GM12878 (cell line): ENCODE measurements at regions not wholly inside any gene's neighbourhood (a gene's known extent, or its start where the extent isn't known, plus 50 kb on each side); places are given as distances from the start of the nearest gene placed in this dataset.

Experiments
- ATAC-seq: fragments of 200-7000 bp; cut with Tn5 transposase; 3 replicates; pipeline ENCODE4 v1.9.1; 2020; ENCODE audit warnings: mild to moderate bottlenecking, moderate library complexity
- BruUV-seq: library from RNA; stranded (reverse); fragments of 400-500 nt; replicated peaks from 2 replicates; lab custom pipeline; 2021; lab: Mats Ljungman, UMichigan
- CTCF ChIA-PET: fragments of 300-600 bp; sonication (Branson Sonifier 250); formaldehyde crosslinking; extraction: SDS; loops from one replicate; lab custom pipeline; 2021; ENCODE audit warnings: inconsistent platforms; lab: Yijun Ruan, JAX
- POLR2A ChIA-PET: fragments of 350-600 bp; formaldehyde crosslinking; extraction: SDS; loops from one replicate; lab custom pipeline; 2021; ENCODE audit warnings: inconsistent platforms; lab: Charles Lee
- RAD21 ChIA-PET: fragments of 300-600 bp; sonication (Branson Sonifier 250); formaldehyde crosslinking; loops from one replicate; lab custom pipeline; 2023; ENCODE audit warnings: antibody characterized with exemption; ENCODE audit not compliant: unreplicated experiment; lab: Charles Lee
- SMC1A ChIA-PET: fragments of 300-600 bp; sonication (Branson Sonifier 250); formaldehyde crosslinking; loops from one replicate; lab custom pipeline; 2023; ENCODE audit not compliant: unreplicated experiment, uncharacterized antibody; lab: Charles Lee
- DNase-seq: peaks from one replicate; pipeline ENCODE4 v3.0.0-alpha.2; 2011; ENCODE audit warnings: low read depth, low spot score
- FAIRE-seq: peaks from 3 replicates; lab custom pipeline; 2011; peaks lifted over from hg19 to GRCh38; lab: Jason Lieb, UNC
- H2AFZ ChIP-seq: 2 replicates; pipeline ENCODE4 v1.6.0; 2011; ENCODE audit warnings: low read depth, low read length, control low read depth; ENCODE audit not compliant: control insufficient read depth
- H3K27ac ChIP-seq: 2 replicates; pipeline ENCODE4 v1.5.1; 2011; ENCODE audit warnings: control low read depth; ENCODE audit not compliant: control insufficient read depth, insufficient read depth
- H3K27me3 ChIP-seq, 2 experiments: replicated peaks in 1 of 2; 2 replicates each; pipeline versions ENCODE4 v1.6.0 to v1.6.1; 2011; ENCODE audit warnings: low read length in 1 of 2; ENCODE audit not compliant: control insufficient read depth in 2 of 2, insufficient read depth in 2 of 2
- H3K36me3 ChIP-seq, 2 experiments: 2 replicates each; pipeline ENCODE4 v1.5.1; 2011; ENCODE audit warnings: low read length in 1 of 2; ENCODE audit not compliant: control insufficient read depth in 2 of 2, insufficient read depth in 2 of 2
- H3K4me1 ChIP-seq: 2 replicates; pipeline ENCODE4 v1.6.1; 2011; ENCODE audit warnings: mild to moderate bottlenecking, low read length, moderate library complexity, mixed read lengths; ENCODE audit not compliant: control insufficient read depth, insufficient read depth
- H3K4me2 ChIP-seq: 2 replicates; pipeline ENCODE4 v1.6.0; 2011; ENCODE audit warnings: control low read depth; ENCODE audit not compliant: control insufficient read depth, insufficient read depth
- H3K4me3 ChIP-seq: fragments of 200-600 bp; sonication (generic); 2 replicates; pipeline ENCODE4 v1.5.1; 2016
- H3K79me2 ChIP-seq: 2 replicates; pipeline ENCODE4 v1.6.0; 2011; ENCODE audit warnings: low read length; ENCODE audit not compliant: control insufficient read depth, insufficient read depth
- H3K9ac ChIP-seq: 2 replicates; pipeline ENCODE4 v1.8.0; 2011; ENCODE audit warnings: low read length, control low read depth, mixed read lengths; ENCODE audit not compliant: control insufficient read depth, insufficient read depth
- H3K9me3 ChIP-seq: replicated peaks from 3 replicates; pipeline ENCODE4 v1.5.1; 2011; ENCODE audit warnings: mild to moderate bottlenecking, low read length; ENCODE audit not compliant: control insufficient read depth, insufficient read depth
- H4K20me1 ChIP-seq: 2 replicates; pipeline ENCODE4 v1.6.0; 2011; ENCODE audit not compliant: control insufficient read depth, insufficient read depth
- BCL11A ChIP-seq: IDR thresholded peaks from 2 replicates; pipeline ENCODE4 v1.6.1; 2011; ENCODE audit warnings: low read depth, low read length
- FOS ChIP-seq: IDR thresholded peaks from 3 replicates; pipeline ENCODE4 v1.6.1; 2011; ENCODE audit warnings: borderline replicate concordance; ENCODE audit not compliant: insufficient read length; ENCODE audit errors: extremely low read depth
- FOXK2 ChIP-seq: fragments of 450-650 bp; IDR thresholded peaks from 2 replicates; pipeline ENCODE4 v1.6.1; 2017; ENCODE audit warnings: mild to moderate bottlenecking, moderate library complexity
- JUND ChIP-seq: IDR thresholded peaks from 2 replicates; pipeline ENCODE4 v1.6.1; 2012; ENCODE audit warnings: low read depth, mild to moderate bottlenecking, low read length, improper control_type of control experiment, moderate library complexity
- KAT2A ChIP-seq: conservative IDR thresholded peaks from 2 replicates; pipeline ENCODE4 v1.6.1; 2011; ENCODE audit warnings: low read depth, low read length; ENCODE audit not compliant: control insufficient read depth
- MLLT1 ChIP-seq: fragments of 450-650 bp; IDR thresholded peaks from 2 replicates; pipeline ENCODE4 v1.6.1; 2016; ENCODE audit warnings: mild to moderate bottlenecking
- MTA2 ChIP-seq: fragments of 450-650 bp; IDR thresholded peaks from 2 replicates; pipeline ENCODE4 v1.6.1; 2016; ENCODE audit warnings: low read depth, mild to moderate bottlenecking, moderate library complexity
- NR2C1 ChIP-seq: fragments of 450-650 bp; IDR thresholded peaks from 2 replicates; pipeline ENCODE4 v1.6.1; 2017; ENCODE audit warnings: antibody characterized with exemption, mild to moderate bottlenecking, moderate library complexity
- NR2C2 ChIP-seq: IDR thresholded peaks from 2 replicates; pipeline ENCODE4 v1.6.1; 2011; ENCODE audit warnings: borderline replicate concordance, low read depth; ENCODE audit not compliant: control insufficient read depth, insufficient read length
- SIN3A ChIP-seq: IDR thresholded peaks from 2 replicates; pipeline ENCODE4 v1.6.1; 2012; ENCODE audit warnings: low read depth, low read length, improper control_type of control experiment
- TCF12 ChIP-seq: IDR thresholded peaks from 2 replicates; pipeline ENCODE4 v1.6.1; 2011; ENCODE audit warnings: low read depth, mild to moderate bottlenecking, low read length
- YBX1 ChIP-seq: fragments of 450-650 bp; IDR thresholded peaks from 2 replicates; pipeline ENCODE4 v1.6.1; 2016; ENCODE audit warnings: antibody characterized with exemption
- ZNF217 ChIP-seq: fragments of 450-650 bp; IDR thresholded peaks from 2 replicates; pipeline ENCODE4 v1.6.1; 2017; ENCODE audit warnings: antibody characterized with exemption, mild to moderate bottlenecking
- ZNF24 ChIP-seq: fragments of 450-650 bp; IDR thresholded peaks from 2 replicates; pipeline ENCODE4 v1.6.1; 2017; ENCODE audit warnings: antibody characterized with exemption, mild to moderate bottlenecking
- WGBS: methylation state at CpG from one replicate; pipeline ENCODE4 v1.1.6; 2016; ENCODE audit warnings: low lambda C conversion rate; ENCODE audit not compliant: insufficient replicate concordance, insufficient coverage; ENCODE audit errors: missing lambda C conversion rate; 5-methylcytosine and 5-hydroxymethylcytosine counted together
- in situ Hi-C: fragments of 300-500 bp; cut with MboI; formaldehyde crosslinking; loops from 9 replicates; pipeline ENCODE4 v1.14.3; 2018; ENCODE audit warnings: mixed read lengths
- intact Hi-C: fragments of 100-400 bp; cut with micrococcal nuclease; formaldehyde crosslinking; loops from one replicate; pipeline ENCODE4 v1.14.2; 2022; ENCODE audit not compliant: unreplicated experiment
- TF ChIP-seq, protein P1 (sequence below): fragments of 450-650 bp; IDR thresholded peaks from 2 replicates; pipeline ENCODE4 v1.6.1; 2017; ENCODE audit warnings: mild to moderate bottlenecking
- TF ChIP-seq, protein P2 (sequence below): fragments of 450-650 bp; IDR thresholded peaks from 2 replicates; pipeline ENCODE4 v1.6.1; 2017; ENCODE audit warnings: antibody characterized with exemption, mild to moderate bottlenecking, moderate library complexity
- TF ChIP-seq, protein P3 (sequence below): fragments of 450-650 bp; IDR thresholded peaks from 2 replicates; pipeline ENCODE4 v1.6.1; 2017; ENCODE audit warnings: mild to moderate bottlenecking, moderate library complexity

- BruUV-seq, result no TSS peak
- Histone ChIP-seq H3K4me2 (no peak overlapping the region), H3K4me3 (no peak overlapping the region), H2AFZ (no peak overlapping the region), H4K20me1 (no peaks in the 10 kb centered on the region), H3K27me3 (no peaks in the 10 kb centered on the region), H3K79me2 (no peaks in the 10 kb centered on the region), H3K9me3 (peaks cover 2% of the 10 kb centered on the region; the same call in 2 of the 3 replicates), H3K27ac (no peak overlapping the region), H3K9ac (no peak overlapping the region), H3K4me1 (no peaks in the 10 kb centered on the region), H3K36me3 (no peaks in the 10 kb centered on the region)
- no peak for ATAC-seq
- RAD21 ChIA-PET, result no interaction called here
- CTCF ChIA-PET, result no interaction called here
- no peak for FAIRE-seq
- in situ Hi-C loops, result no loop called here
- SMC1A ChIA-PET, result no interaction called here
- intact Hi-C loops, result no loop called here
- WGBS, result 75% methylated on average over 1 of the region's 1 CpG
- POLR2A ChIA-PET, result no interaction called here
- no peak for DNase-seq
- TF ChIP-seq JUND, result no peak
- no peak for TF ChIP-seq MLLT1
- no peak for TF ChIP-seq ZNF217
- TF ChIP-seq FOS, result no peak
- TF ChIP-seq TCF12, result no peak
- no peak for TF ChIP-seq MTA2
- TF ChIP-seq, protein P1, sequence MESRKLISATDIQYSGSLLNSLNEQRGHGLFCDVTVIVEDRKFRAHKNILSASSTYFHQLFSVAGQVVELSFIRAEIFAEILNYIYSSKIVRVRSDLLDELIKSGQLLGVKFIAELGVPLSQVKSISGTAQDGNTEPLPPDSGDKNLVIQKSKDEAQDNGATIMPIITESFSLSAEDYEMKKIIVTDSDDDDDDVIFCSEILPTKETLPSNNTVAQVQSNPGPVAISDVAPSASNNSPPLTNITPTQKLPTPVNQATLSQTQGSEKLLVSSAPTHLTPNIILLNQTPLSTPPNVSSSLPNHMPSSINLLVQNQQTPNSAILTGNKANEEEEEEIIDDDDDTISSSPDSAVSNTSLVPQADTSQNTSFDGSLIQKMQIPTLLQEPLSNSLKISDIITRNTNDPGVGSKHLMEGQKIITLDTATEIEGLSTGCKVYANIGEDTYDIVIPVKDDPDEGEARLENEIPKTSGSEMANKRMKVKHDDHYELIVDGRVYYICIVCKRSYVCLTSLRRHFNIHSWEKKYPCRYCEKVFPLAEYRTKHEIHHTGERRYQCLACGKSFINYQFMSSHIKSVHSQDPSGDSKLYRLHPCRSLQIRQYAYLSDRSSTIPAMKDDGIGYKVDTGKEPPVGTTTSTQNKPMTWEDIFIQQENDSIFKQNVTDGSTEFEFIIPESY, result no peak
- no peak for TF ChIP-seq FOXK2
- no peak for TF ChIP-seq NR2C1
- no peak for TF ChIP-seq YBX1
- no peak for TF ChIP-seq SIN3A
- TF ChIP-seq NR2C2, result no peak
- no peak for TF ChIP-seq BCL11A
- no peak for TF ChIP-seq KAT2A
- TF ChIP-seq, protein P2, sequence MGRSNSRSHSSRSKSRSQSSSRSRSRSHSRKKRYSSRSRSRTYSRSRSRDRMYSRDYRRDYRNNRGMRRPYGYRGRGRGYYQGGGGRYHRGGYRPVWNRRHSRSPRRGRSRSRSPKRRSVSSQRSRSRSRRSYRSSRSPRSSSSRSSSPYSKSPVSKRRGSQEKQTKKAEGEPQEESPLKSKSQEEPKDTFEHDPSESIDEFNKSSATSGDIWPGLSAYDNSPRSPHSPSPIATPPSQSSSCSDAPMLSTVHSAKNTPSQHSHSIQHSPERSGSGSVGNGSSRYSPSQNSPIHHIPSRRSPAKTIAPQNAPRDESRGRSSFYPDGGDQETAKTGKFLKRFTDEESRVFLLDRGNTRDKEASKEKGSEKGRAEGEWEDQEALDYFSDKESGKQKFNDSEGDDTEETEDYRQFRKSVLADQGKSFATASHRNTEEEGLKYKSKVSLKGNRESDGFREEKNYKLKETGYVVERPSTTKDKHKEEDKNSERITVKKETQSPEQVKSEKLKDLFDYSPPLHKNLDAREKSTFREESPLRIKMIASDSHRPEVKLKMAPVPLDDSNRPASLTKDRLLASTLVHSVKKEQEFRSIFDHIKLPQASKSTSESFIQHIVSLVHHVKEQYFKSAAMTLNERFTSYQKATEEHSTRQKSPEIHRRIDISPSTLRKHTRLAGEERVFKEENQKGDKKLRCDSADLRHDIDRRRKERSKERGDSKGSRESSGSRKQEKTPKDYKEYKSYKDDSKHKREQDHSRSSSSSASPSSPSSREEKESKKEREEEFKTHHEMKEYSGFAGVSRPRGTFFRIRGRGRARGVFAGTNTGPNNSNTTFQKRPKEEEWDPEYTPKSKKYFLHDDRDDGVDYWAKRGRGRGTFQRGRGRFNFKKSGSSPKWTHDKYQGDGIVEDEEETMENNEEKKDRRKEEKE, result no peak
- no peak for TF ChIP-seq ZNF24
- TF ChIP-seq, protein P3, sequence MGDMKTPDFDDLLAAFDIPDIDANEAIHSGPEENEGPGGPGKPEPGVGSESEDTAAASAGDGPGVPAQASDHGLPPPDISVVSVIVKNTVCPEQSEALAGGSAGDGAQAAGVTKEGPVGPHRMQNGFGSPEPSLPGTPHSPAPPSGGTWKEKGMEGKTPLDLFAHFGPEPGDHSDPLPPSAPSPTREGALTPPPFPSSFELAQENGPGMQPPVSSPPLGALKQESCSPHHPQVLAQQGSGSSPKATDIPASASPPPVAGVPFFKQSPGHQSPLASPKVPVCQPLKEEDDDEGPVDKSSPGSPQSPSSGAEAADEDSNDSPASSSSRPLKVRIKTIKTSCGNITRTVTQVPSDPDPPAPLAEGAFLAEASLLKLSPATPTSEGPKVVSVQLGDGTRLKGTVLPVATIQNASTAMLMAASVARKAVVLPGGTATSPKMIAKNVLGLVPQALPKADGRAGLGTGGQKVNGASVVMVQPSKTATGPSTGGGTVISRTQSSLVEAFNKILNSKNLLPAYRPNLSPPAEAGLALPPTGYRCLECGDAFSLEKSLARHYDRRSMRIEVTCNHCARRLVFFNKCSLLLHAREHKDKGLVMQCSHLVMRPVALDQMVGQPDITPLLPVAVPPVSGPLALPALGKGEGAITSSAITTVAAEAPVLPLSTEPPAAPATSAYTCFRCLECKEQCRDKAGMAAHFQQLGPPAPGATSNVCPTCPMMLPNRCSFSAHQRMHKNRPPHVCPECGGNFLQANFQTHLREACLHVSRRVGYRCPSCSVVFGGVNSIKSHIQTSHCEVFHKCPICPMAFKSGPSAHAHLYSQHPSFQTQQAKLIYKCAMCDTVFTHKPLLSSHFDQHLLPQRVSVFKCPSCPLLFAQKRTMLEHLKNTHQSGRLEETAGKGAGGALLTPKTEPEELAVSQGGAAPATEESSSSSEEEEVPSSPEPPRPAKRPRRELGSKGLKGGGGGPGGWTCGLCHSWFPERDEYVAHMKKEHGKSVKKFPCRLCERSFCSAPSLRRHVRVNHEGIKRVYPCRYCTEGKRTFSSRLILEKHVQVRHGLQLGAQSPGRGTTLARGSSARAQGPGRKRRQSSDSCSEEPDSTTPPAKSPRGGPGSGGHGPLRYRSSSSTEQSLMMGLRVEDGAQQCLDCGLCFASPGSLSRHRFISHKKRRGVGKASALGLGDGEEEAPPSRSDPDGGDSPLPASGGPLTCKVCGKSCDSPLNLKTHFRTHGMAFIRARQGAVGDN, result no peak
Measured at GRCh38 chr12:102625819-102626218, 145.5 kb upstream of the IGF1 start.
